ENCODE measurements at regions not wholly inside any gene's neighbourhood (a gene's known extent, or its start where the extent isn't known, plus 50 kb on each side); places are given as distances from the start of the nearest gene placed in this dataset.

DNA sequence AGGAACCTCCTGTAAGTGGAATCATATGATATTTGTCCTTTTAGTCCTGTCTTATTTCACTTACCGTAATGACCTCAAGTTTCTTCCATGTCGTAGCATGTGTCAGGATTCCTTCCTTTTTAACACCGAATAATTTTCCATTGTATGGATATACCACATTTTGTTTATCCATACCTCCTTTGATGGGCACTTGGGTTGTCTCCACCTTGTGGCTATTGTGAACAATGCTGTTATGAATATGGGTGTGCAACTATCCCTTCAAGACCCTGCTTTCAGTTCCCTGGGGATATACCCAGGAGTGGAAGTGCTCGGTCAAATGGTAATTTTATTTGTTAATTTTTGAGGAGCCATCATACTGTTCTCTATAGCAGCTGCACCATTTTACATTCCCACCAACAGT is 244.9 kb upstream of the BLID start:
- TF ChIP-seq CTCF (IDR thresholded peaks at IDR 0.05) (no peak), POLR2A (IDR thresholded peaks at IDR 0.05) (no peak)

Data from tibial nerve (tissue), 3 donors.